ENCODE measurements at regions not wholly inside any gene's neighbourhood (a gene's known extent, or its start where the extent isn't known, plus 50 kb on each side); places are given as distances from the start of the nearest gene placed in this dataset.

DNA sequence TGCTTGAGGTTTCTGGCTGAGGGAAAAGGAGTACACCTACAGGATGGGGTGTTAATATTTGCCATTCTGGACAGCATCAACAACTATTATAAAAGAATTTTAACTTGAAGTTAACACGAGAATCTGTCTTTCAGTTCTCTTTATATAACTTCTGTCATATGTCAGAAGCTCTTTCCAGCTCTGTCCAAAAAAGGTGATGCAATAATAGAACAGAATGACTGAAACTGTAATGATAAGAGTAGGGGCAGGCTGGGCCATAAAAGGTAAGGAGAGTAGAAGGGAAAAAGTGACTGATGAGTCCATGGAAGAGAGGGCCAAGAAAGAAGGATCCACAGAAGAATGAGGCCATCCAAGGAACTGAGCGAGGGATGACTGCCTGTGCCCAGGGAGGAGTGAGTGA lies 966.7 kb upstream of the FBXO33 start:
- intact Hi-C loops (cut with DNase I; ENCODE audit: low total_unique reads), result no loop called here
- DNase-seq (ENCODE audit: low spot score in 2 of 2), result no peak
- TF ChIP-seq POLR2A (IDR thresholded peaks at IDR 0.05), result no peak
- no peak for TF ChIP-seq CTCF (IDR thresholded peaks at IDR 0.05)
- 77 to 80% methylated on average over 2 of the region's 2 CpGs for WGBS, 2 donors
- H3K4me3 ChIP-seq (ENCODE audit: low read depth, poor library complexity, severe bottlenecking), result no peak overlapping the region

GRCh38 chr14:40394634-40395340 lies 962.6 kb upstream of the FBXO33 start:
- no peak overlapping the region for H3K4me3 ChIP-seq (ENCODE audit: low read depth, poor library complexity, severe bottlenecking)
- intact Hi-C loops (cut with DNase I; ENCODE audit: low total_unique reads), result no loop called here
- TF ChIP-seq CTCF (IDR thresholded peaks at IDR 0.05), result no peak
- no peak for TF ChIP-seq POLR2A (IDR thresholded peaks at IDR 0.05)
- DNase-seq (ENCODE audit: low spot score in 2 of 2), result no peak
- 59 to 70% methylated on average over 3 of the region's 3 CpGs for WGBS, 2 donors

- DNase-seq (ENCODE audit: low spot score in 2 of 2), result no peak
- no peak overlapping the region for H3K4me3 ChIP-seq (ENCODE audit: low read depth, poor library complexity, severe bottlenecking)
- TF ChIP-seq POLR2A (IDR thresholded peaks at IDR 0.05), result no peak
- TF ChIP-seq CTCF (IDR thresholded peaks at IDR 0.05), result no peak
- intact Hi-C loops (cut with DNase I; ENCODE audit: low total_unique reads), result no loop called here
Observed at GRCh38 chr14:40393143-40393542, 960.9 kb upstream of the FBXO33 start.

DNA sequence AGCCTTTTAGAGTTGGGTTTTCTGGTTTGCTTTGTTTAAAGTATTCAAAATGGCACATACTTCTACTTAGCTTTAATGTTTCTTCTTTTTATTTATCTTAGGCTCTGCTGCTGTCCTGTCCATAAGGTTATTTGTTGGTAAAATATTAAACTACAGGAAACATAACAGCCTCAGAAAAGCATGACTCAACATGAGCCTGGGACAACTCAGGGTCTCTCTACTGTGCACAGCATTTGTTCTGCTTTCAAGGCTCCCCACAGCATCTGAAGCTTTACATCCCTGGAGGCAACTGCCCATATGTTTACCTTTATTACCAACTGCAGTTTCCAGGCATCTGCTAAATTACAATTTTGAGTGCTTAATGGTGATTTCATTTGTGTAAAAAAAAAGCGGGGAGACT lies 954.2 kb upstream of the FBXO33 start:
- TF ChIP-seq CTCF (IDR thresholded peaks at IDR 0.05) (no peak), POLR2A (IDR thresholded peaks at IDR 0.05) (no peak)
- intact Hi-C loops (cut with DNase I; ENCODE audit: low total_unique reads), result no loop called here
- DNase-seq (ENCODE audit: low spot score in 2 of 2), result no peak
- WGBS, 2 donors, result 82 to 96% methylated on average over 1 of the region's 1 CpG
- no peak overlapping the region for H3K4me3 ChIP-seq (ENCODE audit: low read depth, poor library complexity, severe bottlenecking)

GRCh38 chr14:40374221-40374620 lies 942.0 kb upstream of the FBXO33 start:
- H3K4me3 ChIP-seq (ENCODE audit: low read depth, poor library complexity, severe bottlenecking), result no peak overlapping the region
- no peak for TF ChIP-seq CTCF (IDR thresholded peaks at IDR 0.05)
- 95 to 97% methylated on average over 10 of the region's 10 CpGs for WGBS, 2 donors
- intact Hi-C loops (cut with DNase I; ENCODE audit: low total_unique reads), result no loop called here
- no peak for DNase-seq (ENCODE audit: low spot score in 2 of 2)

DNA sequence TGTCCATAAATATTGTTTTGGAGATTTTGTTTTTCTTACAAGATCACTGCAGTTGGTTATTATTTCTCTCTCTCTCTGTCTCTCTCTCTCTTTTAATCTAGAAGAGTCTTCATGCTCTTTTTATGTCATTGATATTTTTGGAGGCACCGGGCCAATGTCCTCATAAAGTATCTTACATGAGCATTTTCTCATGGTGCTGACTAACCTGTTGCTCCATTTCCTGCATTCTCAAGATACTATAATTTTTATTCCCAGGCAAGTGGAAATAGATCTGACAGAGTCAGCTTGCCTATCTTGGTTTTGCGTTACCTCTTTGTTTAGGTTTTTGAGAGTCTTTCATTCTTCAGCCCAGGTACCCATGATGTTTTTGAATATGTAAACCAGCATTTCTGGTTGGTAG lies 938.8 kb upstream of the FBXO33 start:
- TF ChIP-seq CTCF (IDR thresholded peaks at IDR 0.05) (no peak), POLR2A (IDR thresholded peaks at IDR 0.05) (no peak)
- WGBS, 2 donors, result 48 to 78% methylated on average over 2 of the region's 2 CpGs
- intact Hi-C loops (cut with DNase I; ENCODE audit: low total_unique reads), result no loop called here
- no peak for DNase-seq (ENCODE audit: low spot score in 2 of 2)
- H3K4me3 ChIP-seq (ENCODE audit: low read depth, poor library complexity, severe bottlenecking), result no peak overlapping the region
